HEK293 (cell line): ENCODE measurements at regions not wholly inside any gene's neighbourhood (a gene's known extent, or its start where the extent isn't known, plus 50 kb on each side); places are given as distances from the start of the nearest gene placed in this dataset.

Experiments
- CTCF ChIA-PET: fragments of 350-600 bp; formaldehyde crosslinking; extraction: SDS; loops from one replicate; lab custom pipeline; 2021; ENCODE audit warnings: antibody characterized with exemption; lab: Yijun Ruan, JAX
- POLR2A ChIA-PET: fragments of 300-600 bp; formaldehyde crosslinking; extraction: SDS; loops from one replicate; lab custom pipeline; 2020; ENCODE audit warnings: antibody characterized with exemption, inconsistent platforms; lab: Yijun Ruan, JAX
- H3K27ac ChIP-seq: fragments of 200-500 bp; sonication (Bioruptor generic); 2 replicates; pipeline ENCODE4 v1.5.1; 2014; ENCODE audit warnings: low read depth, low read length, control low read depth, inconsistent platforms; ENCODE audit errors: extremely low read depth
- H3K36me3 ChIP-seq, 2 experiments: fragments of 200-500 bp in 1 of 2; sonication (Bioruptor generic) in 1 of 2; 1 replicate in 1 of 2; 2 replicates in 1 of 2; pipeline ENCODE4 v1.5.1; 2014 to 2017; ENCODE audit warnings: inconsistent platforms in 2 of 2, low read length in 2 of 2; ENCODE audit not compliant: control insufficient read depth in 2 of 2, insufficient read depth in 1 of 2
- H3K4me1 ChIP-seq: fragments of 200-500 bp; sonication (Bioruptor generic); 2 replicates; pipeline ENCODE4 v1.5.1; 2014; ENCODE audit warnings: mild to moderate bottlenecking, low read length, inconsistent platforms; ENCODE audit not compliant: control insufficient read depth, insufficient read depth
- H3K4me3 ChIP-seq: 2 replicates; pipeline ENCODE4 v1.5.1; 2011; ENCODE audit warnings: low read depth, mild to moderate bottlenecking, control low read depth, low read length, moderate library complexity
- H3K9me3 ChIP-seq: fragments of 200-500 bp; sonication (Bioruptor generic); 2 replicates; pipeline ENCODE4 v1.5.1; 2014; ENCODE audit warnings: low read depth, low read length, inconsistent platforms; ENCODE audit not compliant: control insufficient read depth, insufficient read depth
- GLI2 ChIP-seq: fragments of 450-650 bp; formaldehyde crosslinking; IDR thresholded peaks from 2 replicates; pipeline ENCODE4; 2017; ENCODE audit warnings: missing biosample characterization, missing genetic modification characterization, low read depth, borderline replicate concordance
- HOXD13 ChIP-seq: sonication (generic); formaldehyde crosslinking; IDR thresholded peaks from 2 replicates; pipeline ENCODE4 v1.8.0; 2022; ENCODE audit warnings: missing genetic modification reagents, borderline replicate concordance
- KLF16 ChIP-seq: fragments of 450-650 bp; formaldehyde crosslinking; IDR thresholded peaks from 2 replicates; pipeline ENCODE4 v1.5.1; 2017; ENCODE audit warnings: missing biosample characterization, missing genetic modification characterization
- KLF8 ChIP-seq: fragments of 450-650 bp; formaldehyde crosslinking; IDR thresholded peaks from 2 replicates; pipeline ENCODE4 v1.5.1; 2016; ENCODE audit warnings: missing biosample characterization, missing genetic modification characterization
- PRDM1 ChIP-seq: fragments of 450-650 bp; formaldehyde crosslinking; IDR thresholded peaks from 2 replicates; pipeline ENCODE4; 2016; ENCODE audit warnings: missing biosample characterization, missing genetic modification characterization
- RBAK ChIP-seq: fragments of 450-650 bp; formaldehyde crosslinking; IDR thresholded peaks from 2 replicates; pipeline ENCODE4 v1.5.1; 2016; ENCODE audit warnings: missing biosample characterization, missing genetic modification characterization
- SP2 ChIP-seq: fragments of 450-650 bp; formaldehyde crosslinking; IDR thresholded peaks from 2 replicates; pipeline ENCODE4 v1.5.1; 2016; ENCODE audit warnings: missing biosample characterization, missing genetic modification characterization
- SP3 ChIP-seq: fragments of 450-650 bp; formaldehyde crosslinking; IDR thresholded peaks from 2 replicates; pipeline ENCODE4 v1.5.1; 2016; ENCODE audit warnings: missing biosample characterization, missing genetic modification characterization
- ZBTB17 ChIP-seq: fragments of 450-650 bp; formaldehyde crosslinking; IDR thresholded peaks from 2 replicates; pipeline ENCODE4 v1.5.1; 2016; ENCODE audit warnings: missing biosample characterization, missing genetic modification characterization
- ZNF239 ChIP-seq: fragments of 450-650 bp; formaldehyde crosslinking; IDR thresholded peaks from 2 replicates; pipeline ENCODE4 v1.5.1; 2016; ENCODE audit warnings: missing biosample characterization, missing genetic modification characterization
- ZNF48 ChIP-seq: fragments of 450-650 bp; formaldehyde crosslinking; IDR thresholded peaks from 2 replicates; pipeline ENCODE4 v1.5.1; 2016; ENCODE audit warnings: missing biosample characterization, missing genetic modification characterization
- ZNF501 ChIP-seq: fragments of 450-650 bp; formaldehyde crosslinking; IDR thresholded peaks from 2 replicates; pipeline ENCODE4 v1.5.1; 2016; ENCODE audit warnings: missing biosample characterization, missing genetic modification characterization
- ZNF521 ChIP-seq: fragments of 450-650 bp; formaldehyde crosslinking; IDR thresholded peaks from 2 replicates; pipeline ENCODE4 v1.5.1; 2017; ENCODE audit warnings: missing biosample characterization, mild to moderate bottlenecking, missing genetic modification characterization
- ZNF529 ChIP-seq: fragments of 450-650 bp; formaldehyde crosslinking; IDR thresholded peaks from 2 replicates; pipeline ENCODE4 v1.5.1; 2017; ENCODE audit warnings: missing genetic modification characterization, missing biosample characterization; ENCODE audit not compliant: insufficient replicate concordance
- ZNF530 ChIP-seq: fragments of 450-650 bp; formaldehyde crosslinking; IDR thresholded peaks from 2 replicates; pipeline ENCODE4 v1.5.1; 2016; ENCODE audit warnings: low read depth, missing biosample characterization, missing genetic modification characterization
- ZNF571 ChIP-seq: fragments of 450-650 bp; formaldehyde crosslinking; IDR thresholded peaks from 2 replicates; pipeline ENCODE4 v1.5.0; 2017; ENCODE audit warnings: missing biosample characterization, missing genetic modification characterization
- ZNF654 ChIP-seq: fragments of 450-650 bp; formaldehyde crosslinking; IDR thresholded peaks from 2 replicates; pipeline ENCODE4 v1.5.1; 2016; ENCODE audit warnings: low read depth, missing biosample characterization, missing genetic modification characterization
- ZNF670 ChIP-seq: fragments of 450-650 bp; formaldehyde crosslinking; IDR thresholded peaks from 2 replicates; pipeline ENCODE4 v1.5.1; 2016; ENCODE audit warnings: missing biosample characterization, missing genetic modification characterization, low read depth
- ZNF701 ChIP-seq: fragments of 450-650 bp; formaldehyde crosslinking; IDR thresholded peaks from 2 replicates; pipeline ENCODE4 v1.5.1; 2016; ENCODE audit warnings: missing biosample characterization, missing genetic modification characterization
- ZNF791 ChIP-seq: fragments of 450-650 bp; formaldehyde crosslinking; IDR thresholded peaks from 2 replicates; pipeline ENCODE4 v1.5.1; 2016; ENCODE audit warnings: missing biosample characterization, missing genetic modification characterization

- no peak for TF ChIP-seq ZNF670 (tag by site-specific recombination)
- TF ChIP-seq ZNF521 (tag by site-specific recombination): no peak
- TF ChIP-seq, all 188 proteins: peak for 0
- Histone ChIP-seq H3K9me3 (no peaks in the 10 kb centered on the region), H3K36me3 (no peaks in the 10 kb centered on the region), H3K27ac (no peak overlapping the region), H3K4me1 (no peaks in the 10 kb centered on the region), H3K4me3 (no peak overlapping the region)
- POLR2A ChIA-PET: no interaction called here
- CTCF ChIA-PET: no interaction called here
Measured at GRCh38 chr12:126895951-126896913, 1370.7 kb upstream of the TMEM132C start.

- CTCF ChIA-PET: no interaction called here
- Histone ChIP-seq H3K27ac (no peak overlapping the region), H3K9me3 (no peaks in the 10 kb centered on the region), H3K4me3 (no peak overlapping the region)
- POLR2A ChIA-PET: no interaction called here
- TF ChIP-seq ZNF530 (tag by site-specific recombination): no peak
- no peak for TF ChIP-seq GLI2
- TF ChIP-seq, all 188 proteins: peak for 0
- H3K4me1 ChIP-seq: no peaks in the 10 kb centered on the region
- H3K36me3 ChIP-seq: no peaks in the 10 kb centered on the region
Measured at GRCh38 chr12:126897102-126897501, 1369.9 kb upstream of the TMEM132C start.

DNA sequence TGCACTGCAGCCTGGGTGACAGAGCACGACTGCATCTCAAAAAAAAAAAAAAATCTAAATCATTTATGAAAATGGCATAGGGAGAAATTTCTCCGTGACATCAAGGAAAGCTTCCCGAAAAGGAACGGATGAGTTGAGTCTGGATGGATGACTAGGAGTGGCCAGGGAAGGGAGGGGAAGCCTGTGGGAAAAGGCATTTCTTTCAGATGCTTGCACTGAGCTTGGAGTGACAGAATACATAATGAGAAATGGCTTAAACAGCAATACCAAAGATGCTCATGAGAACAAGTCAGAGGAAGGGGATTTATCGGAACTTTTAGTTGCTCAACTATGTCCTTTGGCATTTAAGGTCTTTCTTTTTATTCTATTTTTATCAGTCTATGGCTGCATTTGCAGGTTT lies 1369.2 kb upstream of the TMEM132C start:
- Histone ChIP-seq H3K36me3 (no peaks in the 10 kb centered on the region), H3K27ac (no peak overlapping the region), H3K4me1 (no peaks in the 10 kb centered on the region), H3K9me3 (no peaks in the 10 kb centered on the region), H3K4me3 (no peak overlapping the region)
- CTCF ChIA-PET: interaction anchor here (0.6 kb wide), 1 partner anchor 23 kb away, joined by 3 read pairs; no protein-coding TSS in a partner anchor
- no peak for TF ChIP-seq ZNF571 (tag by site-specific recombination)
- TF ChIP-seq ZNF654 (tag by site-specific recombination): no peak
- no peak for TF ChIP-seq KLF8
- no peak for TF ChIP-seq ZBTB17 (tag by site-specific recombination)
- TF ChIP-seq RBAK (tag by site-specific recombination): no peak
- TF ChIP-seq ZNF791: no peak
- no peak for TF ChIP-seq ZNF501
- TF ChIP-seq ZNF529 (tag by site-specific recombination): no peak
- no peak for TF ChIP-seq SP3 (tag by site-specific recombination)
- TF ChIP-seq SP2 (tag by site-specific recombination): no peak
- TF ChIP-seq ZNF239 (tag by site-specific recombination): no peak
- TF ChIP-seq ZNF48: no peak
- TF ChIP-seq ZNF701 (tag by site-specific recombination): no peak
- no peak for TF ChIP-seq HOXD13 (CRISPR knock-in tag)
- POLR2A ChIA-PET: no interaction called here

DNA sequence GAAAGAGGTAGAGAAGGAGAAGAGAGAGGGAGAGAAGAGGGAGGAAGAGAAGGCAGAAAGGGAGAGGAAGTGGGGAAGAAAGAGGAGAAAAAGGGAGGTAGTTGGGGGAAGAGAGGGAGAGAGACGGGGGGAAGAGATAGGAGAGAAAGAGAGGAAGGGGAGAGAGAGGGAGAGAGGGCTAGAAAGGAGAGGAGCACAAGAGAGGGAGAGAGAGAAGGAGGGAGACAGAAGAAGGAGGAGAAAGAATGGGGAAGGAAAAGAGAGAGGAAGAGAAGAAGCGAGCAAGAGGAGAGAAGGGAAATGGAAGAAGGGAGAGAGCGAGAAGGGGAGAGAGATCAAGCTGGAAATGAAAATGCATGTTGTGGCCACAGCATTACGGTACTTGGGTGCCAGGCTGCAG lies 1368.4 kb upstream of the TMEM132C start:
- POLR2A ChIA-PET: no interaction called here

More for the DNA sequence above, 1368.4 kb upstream of the TMEM132C start:
- Histone ChIP-seq H3K9me3 (no peaks in the 10 kb centered on the region), H3K4me3 (no peak overlapping the region), H3K36me3 (no peaks in the 10 kb centered on the region), H3K27ac (no peak overlapping the region), H3K4me1 (no peaks in the 10 kb centered on the region)
- TF ChIP-seq KLF16: no peak
- 0 out of 2 replicates have a peak, but pooled peaks have one; percentile 6 for TF ChIP-seq PRDM1 (tag by site-specific recombination)
- CTCF ChIA-PET: interaction anchor here (0.6 kb wide), 1 partner anchor 24 kb away, joined by 3 read pairs; no protein-coding TSS in a partner anchor
